Esophagus muscularis mucosa (tissue), 4 donors: ENCODE measurements at regions not wholly inside any gene's neighbourhood (a gene's known extent, or its start where the extent isn't known, plus 50 kb on each side); places are given as distances from the start of the nearest gene placed in this dataset.

Experiments used
- EP300 ChIP-seq: sonication (generic); formaldehyde crosslinking; IDR thresholded peaks from one replicate; pipeline ENCODE4 v1.6.1; 2017; ENCODE audit warnings: antibody characterized with exemption
- POLR2A ChIP-seq: fragments of 450-650 bp; IDR thresholded peaks from one replicate; pipeline ENCODE4 v1.6.1; 2017; ENCODE audit warnings: antibody characterized with exemption, moderate library complexity, mild to moderate bottlenecking, low read depth
- TF ChIP-seq, protein P1 (sequence below), 3 experiments: fragments of 200-600 bp in 2 of 3; fragments of 450-650 bp in 1 of 3; sonication (generic) in 2 of 3; IDR thresholded peaks; one replicate each; pipeline ENCODE4 v1.5.1; 2017 to 2019; ENCODE audit warnings: antibody characterized with exemption in 3 of 3, mild to moderate bottlenecking in 2 of 3, moderate library complexity in 1 of 3

DNA sequence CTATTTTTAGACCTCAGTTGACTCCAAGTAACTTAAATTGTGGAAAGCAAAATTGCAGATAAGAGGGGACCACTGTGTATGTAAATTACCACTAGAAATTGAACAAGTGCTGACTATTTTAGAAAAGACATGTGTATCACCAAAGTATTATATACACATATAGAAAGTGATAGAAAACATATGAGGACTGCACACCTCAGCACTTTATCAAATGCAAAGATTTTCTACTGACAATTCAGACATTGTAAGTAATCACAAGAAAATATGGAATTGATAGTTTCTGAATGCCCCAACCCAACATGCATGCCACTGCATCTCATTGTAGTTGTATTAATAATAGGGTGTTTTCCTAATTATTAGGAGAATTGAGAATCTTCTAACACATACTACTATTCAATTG is 536.5 kb downstream of the CDH11 start:
- TF ChIP-seq, protein P1, sequence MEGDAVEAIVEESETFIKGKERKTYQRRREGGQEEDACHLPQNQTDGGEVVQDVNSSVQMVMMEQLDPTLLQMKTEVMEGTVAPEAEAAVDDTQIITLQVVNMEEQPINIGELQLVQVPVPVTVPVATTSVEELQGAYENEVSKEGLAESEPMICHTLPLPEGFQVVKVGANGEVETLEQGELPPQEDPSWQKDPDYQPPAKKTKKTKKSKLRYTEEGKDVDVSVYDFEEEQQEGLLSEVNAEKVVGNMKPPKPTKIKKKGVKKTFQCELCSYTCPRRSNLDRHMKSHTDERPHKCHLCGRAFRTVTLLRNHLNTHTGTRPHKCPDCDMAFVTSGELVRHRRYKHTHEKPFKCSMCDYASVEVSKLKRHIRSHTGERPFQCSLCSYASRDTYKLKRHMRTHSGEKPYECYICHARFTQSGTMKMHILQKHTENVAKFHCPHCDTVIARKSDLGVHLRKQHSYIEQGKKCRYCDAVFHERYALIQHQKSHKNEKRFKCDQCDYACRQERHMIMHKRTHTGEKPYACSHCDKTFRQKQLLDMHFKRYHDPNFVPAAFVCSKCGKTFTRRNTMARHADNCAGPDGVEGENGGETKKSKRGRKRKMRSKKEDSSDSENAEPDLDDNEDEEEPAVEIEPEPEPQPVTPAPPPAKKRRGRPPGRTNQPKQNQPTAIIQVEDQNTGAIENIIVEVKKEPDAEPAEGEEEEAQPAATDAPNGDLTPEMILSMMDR (IDR thresholded peaks at IDR 0.05) = no peak
- TF ChIP-seq POLR2A (no peak), EP300 (no peak)
